Stimulated activated CD8-positive, alpha-beta memory T cell treated with anti-CD3 and anti-CD28 coated beads, Interleukin-4, amount 100 ng/mL, for 24 hours (primary cell): ENCODE measurements at regions not wholly inside any gene's neighbourhood (a gene's known extent, or its start where the extent isn't known, plus 50 kb on each side); places are given as distances from the start of the nearest gene placed in this dataset.
"Not testable (repeated sequence)": the region's sequence is repeated elsewhere in the genome, so short reads cannot be mapped to it uniquely, and the experiment has no call there.

Source experiments
- DNase-seq: peaks from one replicate; pipeline ENCODE4 v3.0.0-alpha.2; 2020; ENCODE audit warnings: low read depth

DNA sequence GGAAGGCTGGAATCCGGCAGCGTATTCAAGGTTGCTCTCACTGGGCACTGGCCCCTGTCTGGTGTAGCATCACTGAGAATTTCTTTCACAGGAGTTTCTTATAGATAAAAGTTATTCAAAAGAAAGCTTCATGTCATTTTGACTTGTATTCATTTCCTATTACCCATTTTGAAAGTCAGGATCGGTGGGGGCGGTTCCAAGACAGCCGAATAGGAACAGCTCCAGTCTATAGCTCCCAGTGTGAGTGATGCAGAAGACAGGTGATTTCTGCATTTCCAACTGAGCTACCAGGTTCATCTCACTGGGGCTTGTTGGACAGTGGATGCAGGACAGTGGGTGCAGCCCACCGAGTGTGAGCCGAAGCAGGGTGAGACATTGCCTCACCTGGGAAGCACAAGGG, 51.5 kb upstream of the CDC42EP3 start:
- not testable (repeated sequence) for DNase-seq

DNA sequence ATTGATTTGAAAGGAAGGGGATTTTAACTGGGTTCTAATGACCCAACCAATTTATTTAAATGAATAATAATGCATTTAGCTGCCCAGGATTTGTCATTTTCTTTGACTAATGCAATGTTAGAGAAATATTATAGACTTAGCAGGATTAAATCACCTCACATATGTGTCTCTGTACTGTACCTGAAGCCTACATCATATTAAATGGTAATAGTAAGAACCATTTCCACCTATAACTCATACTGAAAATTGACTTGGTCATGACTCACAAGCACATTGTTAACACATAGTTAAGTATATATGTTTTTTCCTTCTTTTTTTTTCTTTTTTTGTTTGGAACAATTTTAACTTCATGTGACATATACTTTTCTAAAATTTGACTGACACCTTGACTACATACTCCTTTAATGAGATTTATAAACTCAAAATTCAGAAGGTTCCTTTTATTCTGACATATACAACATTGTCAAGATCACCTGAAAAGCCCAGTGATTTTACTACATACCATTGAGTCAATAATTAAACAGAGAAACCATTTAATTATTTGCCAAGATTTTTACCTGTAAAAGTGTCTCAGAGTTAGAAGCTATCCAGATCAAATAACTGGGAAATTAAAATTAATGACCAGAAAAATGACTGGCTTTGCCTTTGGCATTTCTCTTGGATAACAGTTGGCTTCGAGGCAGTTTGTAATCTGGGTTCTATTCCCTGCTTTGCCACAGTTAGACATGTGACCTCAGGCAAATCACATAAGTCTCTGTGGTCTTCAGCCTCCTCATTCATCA, 58.8 kb upstream of the CDC42EP3 start:
- DNase-seq, result no peak

DNA sequence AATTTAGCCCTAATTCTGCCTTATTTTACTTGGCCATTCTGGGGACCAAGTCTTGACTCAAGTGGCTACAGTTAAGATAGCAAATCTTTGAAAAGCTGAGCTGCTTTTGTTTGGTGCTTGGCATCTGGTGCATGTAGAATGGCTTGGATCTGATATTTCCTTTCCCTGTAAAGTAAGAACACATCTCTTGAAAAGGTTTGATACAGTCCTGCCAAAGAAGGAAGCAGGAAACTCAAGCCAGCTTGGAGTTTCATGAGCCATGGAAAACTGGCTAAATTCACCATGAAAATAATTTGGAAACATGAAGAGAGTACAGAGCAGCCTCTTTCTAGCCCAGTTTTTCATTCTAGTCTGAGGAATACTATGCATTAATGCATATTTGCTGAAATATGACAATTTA, 61.0 kb upstream of the CDC42EP3 start:
- not testable (repeated sequence) for DNase-seq

DNA sequence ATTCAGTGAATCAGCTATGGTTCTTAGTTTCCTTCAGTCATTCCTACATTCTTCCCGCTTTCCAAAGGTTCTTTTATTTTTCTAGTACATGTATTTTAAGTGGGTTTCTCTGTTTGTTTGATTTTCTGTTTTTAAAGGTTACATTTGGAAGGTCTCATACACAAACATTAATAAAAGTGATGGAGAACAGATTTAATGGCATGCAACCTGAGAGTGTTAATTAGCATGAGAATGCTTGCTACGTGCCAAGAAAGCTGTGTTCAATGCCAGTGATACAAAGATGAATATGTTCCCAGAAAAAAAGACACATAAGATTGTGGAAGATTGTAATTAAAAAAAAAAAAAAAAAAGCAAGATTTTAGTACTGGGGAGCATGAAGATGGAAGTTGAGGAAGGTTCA, 61.8 kb upstream of the CDC42EP3 start:
- no peak for DNase-seq

DNA sequence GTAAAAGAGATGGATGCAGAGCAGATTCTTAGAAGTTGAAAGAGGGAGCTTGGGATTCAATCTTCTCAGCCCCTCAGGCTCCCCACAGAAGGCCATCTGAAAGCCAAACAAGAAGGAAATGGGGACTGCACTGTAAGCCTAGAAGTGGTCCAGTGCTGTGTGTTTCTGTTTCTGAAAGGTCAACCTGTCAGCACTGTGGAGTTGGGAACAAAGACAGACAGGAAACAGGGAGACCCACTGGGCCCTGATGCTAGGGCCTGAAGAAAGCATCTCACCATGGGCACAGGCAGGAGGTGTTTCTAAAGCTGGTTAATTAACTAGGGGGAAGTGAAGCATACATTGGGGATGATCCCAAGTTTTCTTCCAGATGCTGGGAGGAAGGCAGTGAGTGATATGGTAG, 62.5 kb upstream of the CDC42EP3 start:
- not testable (repeated sequence) for DNase-seq

DNA sequence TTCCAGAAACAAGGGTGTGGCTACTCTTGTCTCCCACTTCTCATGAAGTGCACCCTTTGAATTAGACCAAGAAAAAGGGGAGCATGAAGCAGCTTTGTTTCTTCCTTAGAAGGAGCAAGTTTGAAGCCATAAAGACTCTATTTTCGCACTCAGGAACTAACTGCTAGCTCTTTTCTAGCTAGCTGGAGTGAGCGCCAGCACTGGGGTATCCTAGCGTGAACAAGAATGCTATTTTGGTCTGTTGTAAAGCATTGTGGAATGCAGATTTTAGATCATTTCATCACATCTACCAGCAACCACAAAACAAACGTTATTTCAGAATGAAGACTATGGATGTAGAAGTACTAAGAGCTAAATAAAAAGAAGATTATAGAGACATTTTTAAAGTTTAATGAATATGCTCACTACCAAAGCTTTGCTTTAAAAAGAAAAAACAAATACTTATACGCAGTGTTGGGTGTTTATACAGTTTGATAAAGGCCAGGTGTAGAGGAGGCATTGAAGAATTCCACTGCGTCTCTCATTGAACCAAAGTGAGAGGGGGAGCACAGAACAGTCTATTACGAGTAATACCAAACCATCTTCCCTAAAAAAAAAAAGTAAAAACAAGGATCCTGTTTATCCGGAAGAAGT, 63.6 kb upstream of the CDC42EP3 start:
- not testable (repeated sequence) for DNase-seq

DNA sequence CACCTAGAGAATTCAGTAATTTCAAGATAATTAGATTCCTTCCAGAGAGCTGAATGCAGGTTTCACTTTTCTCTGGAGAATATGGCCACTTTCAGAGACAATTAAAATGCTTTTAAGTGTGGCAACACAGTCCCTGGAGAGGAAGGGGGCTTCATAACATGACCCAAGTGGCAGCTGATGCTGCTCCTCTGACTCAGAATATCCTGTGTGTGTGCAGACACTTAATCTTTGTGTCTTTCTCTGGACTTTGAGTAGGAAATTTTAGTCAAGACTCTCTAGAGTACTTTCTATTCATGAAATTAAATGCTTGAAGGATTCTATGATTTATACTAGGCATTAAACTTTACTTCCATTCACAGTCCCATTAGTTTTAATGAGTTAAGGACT, 64.1 kb upstream of the CDC42EP3 start:
- DNase-seq, result not testable (repeated sequence)

DNA sequence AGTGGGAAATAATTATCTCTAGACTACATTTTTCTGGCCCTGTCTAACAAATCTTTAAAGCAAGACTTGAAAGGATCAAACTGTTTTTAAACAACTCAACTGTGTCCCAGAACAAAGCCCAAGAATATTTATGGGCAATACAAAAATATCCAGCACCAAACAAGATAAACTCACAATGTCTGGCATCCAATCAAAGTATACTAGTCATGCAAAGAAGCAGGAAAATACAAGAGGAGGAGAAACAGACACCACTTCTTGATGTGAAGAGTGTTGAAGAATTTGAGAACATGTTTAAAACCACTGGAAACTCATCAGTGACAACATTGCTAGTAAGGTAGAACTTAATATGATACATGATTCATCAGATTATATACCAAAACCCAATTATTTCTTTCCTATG, 66.1 kb upstream of the CDC42EP3 start:
- no peak for DNase-seq

DNA sequence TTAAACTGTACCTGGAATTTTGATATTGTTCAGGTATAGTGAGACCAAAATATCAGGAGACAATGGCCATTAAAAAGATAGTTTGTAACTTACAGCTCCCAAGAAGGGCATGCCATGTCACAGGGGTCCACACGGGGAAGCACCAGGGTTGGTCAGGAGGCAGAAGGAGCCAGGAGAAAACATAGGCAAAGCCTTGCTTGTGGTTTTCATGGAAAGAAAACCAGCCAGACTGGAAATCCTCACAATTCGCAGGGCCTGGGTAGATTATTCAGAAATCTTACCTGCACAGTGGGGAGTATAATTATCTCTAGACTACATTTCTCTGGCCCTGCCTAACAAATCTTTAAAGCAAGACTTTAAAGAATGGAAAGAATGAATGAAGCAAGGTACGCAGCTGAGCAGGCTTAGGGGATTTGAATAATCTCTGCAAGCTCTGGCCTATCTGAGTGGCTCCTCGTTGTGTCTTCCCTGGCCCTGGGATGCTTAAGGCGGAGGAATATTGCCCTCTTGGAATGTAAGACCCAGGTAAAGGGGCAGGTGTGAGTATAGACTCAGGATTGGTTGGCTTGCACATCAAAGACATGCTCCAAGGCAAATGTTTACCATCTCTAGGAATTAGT, 66.9 kb upstream of the CDC42EP3 start:
- DNase-seq, result no peak

DNA sequence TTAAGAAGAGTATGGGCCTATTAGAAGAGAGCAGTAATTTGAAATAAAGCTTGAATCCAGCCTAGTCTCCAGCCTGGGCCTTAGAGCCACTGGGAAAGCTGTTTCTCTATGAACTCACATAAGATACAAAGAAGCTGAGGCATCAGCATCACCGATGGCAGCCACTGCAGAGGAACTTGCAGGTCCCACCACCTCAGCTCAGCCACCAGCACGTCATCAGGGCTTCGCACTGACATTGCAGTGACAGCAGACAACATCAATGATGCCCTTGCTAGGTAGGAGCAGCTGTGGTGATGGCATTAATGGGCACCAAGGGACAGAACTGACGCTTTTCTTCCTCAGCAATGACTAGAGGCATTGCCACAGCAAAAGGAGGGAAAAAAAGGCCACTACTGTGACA, 67.7 kb upstream of the CDC42EP3 start:
- DNase-seq, result no peak

DNA sequence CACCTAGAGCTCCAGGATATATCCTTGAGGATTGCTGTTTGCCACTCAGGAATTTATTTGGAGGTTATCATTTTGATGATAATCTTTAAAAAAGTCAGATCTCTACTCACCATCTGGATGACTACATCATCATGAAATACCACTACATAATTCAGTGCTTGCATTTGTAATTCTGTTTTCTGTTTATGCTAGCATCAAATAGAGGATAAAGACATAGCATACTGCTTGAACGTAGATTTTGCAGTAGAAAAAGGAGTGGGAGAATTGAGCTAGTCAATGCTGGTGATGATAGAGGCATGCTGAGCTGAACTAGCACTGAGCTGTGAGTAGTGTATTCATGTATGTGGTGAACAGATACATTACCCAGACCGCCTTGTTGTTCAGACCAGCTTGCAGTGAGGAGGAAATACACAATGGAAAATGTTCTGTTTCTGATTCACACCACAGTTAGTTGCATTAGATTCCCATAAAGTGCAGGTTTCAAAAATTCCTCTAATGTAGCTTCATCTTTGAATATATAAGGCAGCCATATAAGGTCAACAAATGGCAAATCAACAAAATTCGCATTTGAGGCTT, 68.8 kb upstream of the CDC42EP3 start:
- no peak for DNase-seq

DNA sequence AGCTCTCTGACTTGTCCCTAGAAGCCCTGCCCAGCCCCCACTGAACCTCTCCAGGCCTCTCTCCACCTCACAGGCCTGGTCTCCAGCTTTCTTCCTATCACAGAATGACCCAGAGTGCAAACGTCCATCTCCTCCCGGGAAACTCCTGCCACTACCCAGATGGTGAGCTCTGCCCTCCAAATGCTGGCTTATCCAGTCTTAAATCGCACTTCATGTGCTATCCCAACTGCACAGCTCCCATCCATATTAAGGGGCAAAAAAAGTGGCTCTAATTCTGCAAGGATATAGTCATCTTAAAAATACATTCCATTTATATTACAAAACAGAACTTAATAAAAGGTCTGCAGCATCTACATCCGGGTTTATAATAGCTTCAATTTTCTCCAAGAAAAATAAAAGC, 70.8 kb upstream of the CDC42EP3 start:
- DNase-seq, result no peak

DNA sequence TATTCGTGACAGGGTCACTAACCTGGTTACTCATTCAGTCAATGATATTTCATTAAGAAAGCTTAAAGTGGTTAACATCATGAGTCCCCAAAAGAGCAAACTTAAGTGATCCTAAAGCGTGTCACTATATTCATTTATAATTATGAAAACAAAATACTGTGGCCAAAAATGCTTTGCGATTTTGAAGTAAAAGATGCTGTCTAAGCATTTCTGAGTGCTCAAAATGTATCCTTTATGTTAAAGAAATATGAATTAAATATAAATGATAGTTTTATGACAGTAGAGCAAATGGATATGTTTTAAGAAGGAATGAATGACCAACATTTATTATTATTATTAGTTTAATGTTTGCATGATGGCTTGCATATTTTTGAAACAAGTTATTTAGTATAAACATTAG, 72.6 kb upstream of the CDC42EP3 start:
- DNase-seq, result no peak

DNA sequence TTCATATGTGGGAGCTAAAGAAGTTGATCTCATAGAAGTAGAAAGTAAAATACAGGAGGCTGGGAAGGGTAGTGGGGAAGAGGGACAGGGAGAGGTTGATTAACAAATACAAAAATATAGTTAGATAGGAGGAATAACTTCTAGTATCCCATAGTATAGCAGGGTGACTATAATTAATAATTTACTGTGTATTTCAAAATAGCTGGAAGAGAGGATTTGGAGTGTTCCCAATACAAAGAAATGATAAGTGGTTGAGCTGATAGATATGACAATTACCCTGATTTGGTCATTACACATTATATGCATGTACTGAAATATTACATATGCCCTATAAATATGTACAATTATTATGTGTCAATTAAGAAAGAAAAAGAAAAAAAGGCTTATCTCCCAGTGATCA, 73.5 kb upstream of the CDC42EP3 start:
- not testable (repeated sequence) for DNase-seq

DNA sequence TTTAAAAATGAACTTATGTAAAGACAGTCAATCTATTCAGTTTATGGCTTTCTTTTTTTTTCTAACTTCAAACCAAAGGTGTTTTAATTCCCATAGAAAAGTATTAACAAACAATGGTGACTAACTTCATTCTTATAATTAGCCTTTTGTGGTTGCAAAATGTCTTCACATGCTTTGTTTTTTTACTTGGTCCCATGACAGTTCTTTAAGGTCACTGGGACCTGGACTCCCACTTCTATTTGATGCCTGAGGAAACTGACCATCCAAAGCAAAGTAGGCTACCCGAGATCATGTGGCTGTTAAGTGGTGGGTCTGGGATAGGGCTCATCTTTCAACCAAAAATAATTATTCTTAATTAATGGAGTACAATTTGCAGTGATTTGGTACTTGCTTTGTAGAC, 74.6 kb upstream of the CDC42EP3 start:
- not testable (repeated sequence) for DNase-seq

DNA sequence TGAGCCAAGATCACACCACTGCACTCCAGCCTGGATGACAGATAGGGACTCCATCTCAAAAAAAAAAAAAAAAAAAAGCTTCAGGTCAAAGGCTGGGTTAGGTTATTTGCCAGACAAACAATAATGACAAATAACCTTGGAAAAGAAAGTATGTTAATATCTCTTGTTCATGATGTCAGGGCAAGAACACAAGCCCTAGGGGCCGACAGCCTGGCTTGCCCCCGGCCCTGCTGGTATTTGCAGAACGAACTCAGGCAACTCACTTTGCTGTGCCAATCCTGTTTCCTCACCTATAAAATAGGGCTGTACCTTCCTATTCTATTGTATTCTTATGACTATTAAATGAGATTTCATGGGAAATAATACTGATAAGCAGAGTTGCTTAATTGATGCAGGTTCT, 75.4 kb upstream of the CDC42EP3 start:
- no peak for DNase-seq

DNA sequence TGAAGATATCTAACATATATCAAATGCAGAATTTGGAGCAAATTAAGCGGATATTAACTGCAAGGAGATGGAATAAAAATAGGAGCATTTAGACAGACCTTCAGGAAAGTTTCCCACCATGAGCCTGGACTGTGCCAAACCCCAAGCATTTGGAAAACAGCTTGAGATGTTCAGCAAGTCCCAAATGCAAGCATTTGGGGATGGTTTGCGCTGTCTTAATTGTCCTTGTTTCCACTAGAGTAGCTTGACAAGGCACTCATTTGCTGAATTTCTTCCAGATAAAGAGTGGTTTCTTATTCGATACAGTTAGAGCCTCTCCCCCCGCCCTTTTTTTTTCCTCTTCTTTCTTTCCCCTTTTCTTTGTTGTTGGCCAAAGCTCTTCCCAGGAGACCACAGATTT, 77.1 kb upstream of the CDC42EP3 start:
- no peak for DNase-seq

DNA sequence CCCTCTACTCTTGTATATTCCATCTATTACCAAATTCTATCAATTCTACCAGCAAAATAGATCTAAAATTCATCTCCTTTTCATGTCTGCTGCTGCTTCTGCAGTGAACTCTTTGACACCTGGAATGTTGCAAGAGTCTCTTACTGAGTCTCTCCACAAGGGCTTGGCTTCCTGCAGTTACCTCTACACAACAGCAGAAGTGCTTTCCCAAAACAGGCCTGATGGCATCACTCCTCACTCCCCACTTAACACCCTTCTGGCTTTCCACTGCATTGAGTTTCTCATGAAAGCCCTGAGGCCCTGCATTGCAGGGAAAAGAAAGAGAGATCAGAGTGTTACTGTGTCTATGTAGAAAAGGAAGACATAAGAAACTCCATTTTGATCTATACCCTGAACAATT, 78.8 kb upstream of the CDC42EP3 start:
- not testable (repeated sequence) for DNase-seq

DNA sequence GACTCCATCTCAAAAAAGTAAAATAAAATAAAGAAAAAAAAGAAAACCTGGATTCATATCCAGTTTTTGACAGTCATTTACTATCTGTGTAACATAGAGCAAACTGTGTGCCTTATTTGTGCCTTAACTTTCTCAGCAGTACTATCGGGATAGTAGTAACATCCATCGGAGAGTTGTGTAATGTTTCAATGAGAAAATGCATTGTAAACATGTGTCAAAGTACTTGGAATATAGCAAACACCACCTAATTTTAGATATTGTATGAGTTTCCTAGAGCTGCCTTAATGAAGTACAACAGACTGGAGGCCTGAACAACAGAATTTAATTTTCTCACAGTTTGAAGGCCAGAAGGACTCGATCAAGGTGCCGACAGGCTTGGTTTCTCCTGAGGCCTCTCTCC, 81.3 kb upstream of the CDC42EP3 start:
- DNase-seq, result no peak

DNA sequence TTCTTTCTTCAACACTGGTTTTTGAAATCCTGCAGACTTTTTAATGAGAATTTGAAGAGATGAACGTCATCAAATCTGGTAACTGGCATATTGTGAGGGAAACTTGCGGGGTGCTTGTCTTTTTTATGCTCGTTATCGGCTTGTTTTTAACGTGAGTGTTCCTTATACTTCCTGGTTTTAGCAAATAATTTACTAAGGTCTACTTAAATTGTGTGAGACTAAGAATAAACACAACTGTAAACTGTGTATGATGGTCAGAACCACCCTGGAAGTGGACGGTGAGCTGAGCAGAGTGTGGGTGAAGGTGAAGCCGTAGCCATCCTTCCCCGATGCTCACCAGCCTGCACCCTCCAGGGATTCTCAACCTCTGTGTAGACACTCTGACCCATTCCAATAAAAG, 82.3 kb upstream of the CDC42EP3 start:
- no peak for DNase-seq

DNA sequence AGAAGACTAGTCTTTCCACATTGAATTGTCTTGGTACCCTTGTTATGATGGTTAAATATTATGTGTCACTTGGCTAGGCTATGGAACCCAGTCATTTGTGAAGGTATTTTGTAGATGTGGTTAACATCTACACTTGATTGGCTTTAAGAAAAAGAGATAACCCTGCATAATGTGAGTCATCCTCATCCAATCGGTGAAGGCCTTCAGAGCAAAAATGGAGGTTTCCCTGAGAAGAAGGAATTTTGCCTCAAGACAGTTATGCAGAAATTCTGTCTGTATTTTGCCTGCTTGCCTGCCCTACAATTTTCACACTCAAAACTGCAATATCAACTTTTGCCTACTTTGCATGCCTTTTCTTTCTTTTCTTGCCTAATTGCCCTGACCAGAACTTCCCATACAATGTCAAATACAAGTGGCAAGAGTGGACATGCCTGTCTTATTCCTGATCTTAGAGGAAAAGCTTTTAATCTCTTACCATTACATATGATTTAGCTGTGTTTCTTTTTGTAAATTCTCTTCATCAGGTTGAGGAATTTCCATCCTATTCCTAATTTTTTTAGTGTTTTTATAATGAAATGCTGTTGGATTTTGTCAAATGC, 84.6 kb upstream of the CDC42EP3 start:
- not testable (repeated sequence) for DNase-seq

DNA sequence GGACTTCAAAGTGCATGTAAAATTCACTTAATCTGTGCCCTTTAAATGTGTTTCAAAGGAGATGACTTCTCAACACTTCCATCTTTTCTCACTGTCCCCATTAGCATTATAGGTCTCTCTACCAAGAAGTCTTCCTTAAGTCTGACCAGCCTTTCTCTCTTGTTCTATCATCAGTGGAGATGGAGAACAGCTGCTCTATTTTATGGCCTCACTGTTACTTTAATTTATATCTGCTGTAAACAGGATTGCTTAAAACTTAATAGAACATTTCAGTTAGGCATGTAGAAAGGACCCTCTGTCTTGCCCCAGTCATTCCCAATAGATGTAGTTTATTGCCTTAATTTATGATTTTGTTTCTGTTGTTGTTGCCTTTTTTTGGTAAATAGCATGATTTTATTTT, 86.0 kb upstream of the CDC42EP3 start:
- not testable (repeated sequence) for DNase-seq

DNA sequence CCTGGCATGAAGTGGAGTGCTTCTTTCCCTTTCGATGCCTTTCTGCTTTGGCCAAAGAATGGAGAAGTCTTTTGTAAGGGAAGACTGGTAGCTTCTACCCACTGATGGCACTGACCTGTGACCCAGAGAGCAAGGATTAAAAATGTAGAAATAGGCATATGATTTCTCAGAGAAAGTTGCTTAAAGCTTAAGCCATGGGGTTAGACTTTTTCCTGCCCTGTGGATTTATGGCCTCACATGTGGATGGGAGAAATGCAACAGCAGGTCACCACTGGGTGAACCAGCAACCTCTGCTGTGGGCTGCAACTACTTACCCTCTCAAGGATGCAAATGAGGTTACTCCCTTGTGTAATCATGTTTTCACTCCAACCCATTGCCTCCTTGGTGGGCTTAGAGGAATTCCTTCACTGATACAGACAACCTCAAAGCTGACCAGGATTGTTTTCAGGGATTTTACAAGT, 86.7 kb upstream of the CDC42EP3 start:
- not testable (repeated sequence) for DNase-seq
